ENCODE measurements at regions not wholly inside any gene's neighbourhood (a gene's known extent, or its start where the extent isn't known, plus 50 kb on each side); places are given as distances from the start of the nearest gene placed in this dataset.

GRCh38 chr6:104579310-104579863 is 280.3 kb downstream of the HACE1 start:
- CTCF ChIA-PET (ENCODE audit: low intra/inter-chr PET ratio), result no interaction called here
- FAIRE-seq, result no peak

More at GRCh38 chr6:104579310-104579863, 280.3 kb downstream of the HACE1 start:
- Histone ChIP-seq H4K20me1 (replicated peaks; ENCODE audit: control insufficient read depth, insufficient read depth, low read length) (no peaks in the 10 kb centered on the region), H3K4me1 (replicated peaks in 1 of 2; ENCODE audit: control insufficient read depth in 2 of 2, insufficient read depth in 2 of 2, low read length in 2 of 2) (no peaks in the 10 kb centered on the region), H3K27ac (ENCODE audit: extremely low read depth, low read depth, low read length) (no peak overlapping the region), H3K4me2 (ENCODE audit: insufficient read depth, low read length) (no peak overlapping the region), H3K27me3 (ENCODE audit: control insufficient read depth in 2 of 2, insufficient read depth in 2 of 2, low read length in 2 of 2) (no peaks in the 10 kb centered on the region), H3K9me3 (replicated peaks; ENCODE audit: control insufficient read depth, insufficient read depth, low read depth, low read length) (no peaks in the 10 kb centered on the region), H3K79me2 (ENCODE audit: control insufficient read depth, insufficient read depth, low read length) (no peaks in the 10 kb centered on the region), H3K4me3 (no peak overlapping the region), H3K36me3 (ENCODE audit: control insufficient read depth, insufficient read depth, low read length) (no peaks in the 10 kb centered on the region), H2AFZ (ENCODE audit: low read depth, low read length) (no peak overlapping the region), H3K9me1 (ENCODE audit: control insufficient read depth, insufficient read depth, low read length) (no peaks in the 10 kb centered on the region), H3K9ac (ENCODE audit: insufficient read depth in 1 of 2, low read depth in 2 of 2, low read length in 2 of 2) (no peak overlapping the region)
- POLR2A ChIA-PET, result interaction anchor here (0.8 kb wide), 1 partner anchor 13 kb away, joined by 3 read pairs; no protein-coding TSS in a partner anchor
- DNase-seq (ENCODE audit: extremely low read depth in 1 of 4, low spot score in 3 of 4), result no peak
- no TSS peak for BruUV-seq (replicated peaks)
- in situ Hi-C loops (cut with MboI), result no loop called here
- intact Hi-C loops (cut with micrococcal nuclease), result no loop called here
- TF ChIP-seq JUND (IDR thresholded peaks at IDR 0.05; ENCODE audit: borderline replicate concordance, low read depth, low read length) (no peak), JUND (tag; IDR thresholded peaks at IDR 0.05; ENCODE audit: borderline replicate concordance, low read depth, low read length) (no peak), CBX1 (IDR thresholded peaks at IDR 0.05; ENCODE audit: low read depth) (no peak), NR2F6 (CRISPR knock-in tag; IDR thresholded peaks at IDR 0.05) (no peak), CGGBP1 (CRISPR knock-in tag; IDR thresholded peaks at IDR 0.05) (no peak), NFIX (CRISPR knock-in tag; IDR thresholded peaks at IDR 0.05; ENCODE audit: low read depth) (no peak), SMARCB1 (IDR thresholded peaks at IDR 0.05; ENCODE audit: insufficient read length, low read depth) (no peak), ZNF740 (CRISPR knock-in tag; IDR thresholded peaks at IDR 0.05) (no peak), ZNF740 (tag; IDR thresholded peaks at IDR 0.05) (no peak), RREB1 (CRISPR knock-in tag; IDR thresholded peaks at IDR 0.05) (no peak), MEF2A (IDR thresholded peaks at IDR 0.05; ENCODE audit: control insufficient read depth, low read depth, low read length) (no peak), L3MBTL2 (IDR thresholded peaks at IDR 0.05) (no peak)
- ATAC-seq, result no peak
- 3% methylated on average over 5 of the region's 5 CpGs for WGBS (ENCODE audit: insufficient coverage, low coverage, missing lambda C conversion rate)
